Stimulated activated CD4-positive, alpha-beta T cell treated with anti-CD3 and anti-CD28 coated beads, Interleukin-4, amount 100 ng/mL, for 1 hour (primary cell): ENCODE measurements at regions not wholly inside any gene's neighbourhood (a gene's known extent, or its start where the extent isn't known, plus 50 kb on each side); places are given as distances from the start of the nearest gene placed in this dataset.
A peak's percentile ranks its signal among the peaks of the same experiment; 100 is the strongest.

Experiments used
- DNase-seq: peaks from one replicate; pipeline ENCODE4 v3.0.0-alpha.2; 2020

GRCh38 chr1:235025422-235025984, 103.1 kb downstream of the TOMM20 start:
- DNase-seq, result no peak

- no peak for DNase-seq
Measured at GRCh38 chr1:235024711-235025421, 103.8 kb downstream of the TOMM20 start.

DNA sequence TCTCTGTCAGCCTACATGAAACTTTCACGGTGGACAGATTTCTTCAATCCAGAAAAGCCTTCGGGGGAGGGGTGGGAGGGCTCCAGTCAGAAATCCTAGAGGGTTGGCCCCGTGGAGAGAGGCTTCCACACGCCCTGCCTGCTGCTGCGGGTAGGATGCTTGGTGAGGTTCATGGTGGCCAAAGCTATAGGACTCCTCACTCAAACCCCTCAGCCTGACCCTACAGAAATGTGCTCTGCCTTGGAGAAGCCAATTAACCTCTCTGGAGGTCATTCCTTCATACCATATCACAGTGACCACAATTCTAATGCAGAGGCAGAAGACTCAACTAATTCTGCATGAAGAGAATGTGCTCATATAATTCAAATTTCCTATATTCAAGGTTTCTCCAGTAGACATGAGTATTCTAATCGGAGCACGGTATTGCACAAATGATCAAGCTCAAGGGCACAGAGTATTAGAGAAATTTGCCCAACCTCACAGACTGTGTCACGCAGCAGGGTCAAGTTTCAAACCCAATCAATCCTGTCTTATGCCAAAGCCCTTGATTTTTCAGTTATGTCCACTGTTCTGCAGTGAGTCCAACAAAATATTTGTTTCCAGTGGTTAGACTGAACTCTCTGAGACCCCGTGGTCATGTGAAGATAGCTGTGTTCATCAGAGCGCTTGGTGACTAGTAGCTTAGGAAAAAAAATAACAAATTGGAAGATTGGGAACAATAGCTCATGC, 104.8 kb downstream of the TOMM20 start:
- no peak for DNase-seq

DNA sequence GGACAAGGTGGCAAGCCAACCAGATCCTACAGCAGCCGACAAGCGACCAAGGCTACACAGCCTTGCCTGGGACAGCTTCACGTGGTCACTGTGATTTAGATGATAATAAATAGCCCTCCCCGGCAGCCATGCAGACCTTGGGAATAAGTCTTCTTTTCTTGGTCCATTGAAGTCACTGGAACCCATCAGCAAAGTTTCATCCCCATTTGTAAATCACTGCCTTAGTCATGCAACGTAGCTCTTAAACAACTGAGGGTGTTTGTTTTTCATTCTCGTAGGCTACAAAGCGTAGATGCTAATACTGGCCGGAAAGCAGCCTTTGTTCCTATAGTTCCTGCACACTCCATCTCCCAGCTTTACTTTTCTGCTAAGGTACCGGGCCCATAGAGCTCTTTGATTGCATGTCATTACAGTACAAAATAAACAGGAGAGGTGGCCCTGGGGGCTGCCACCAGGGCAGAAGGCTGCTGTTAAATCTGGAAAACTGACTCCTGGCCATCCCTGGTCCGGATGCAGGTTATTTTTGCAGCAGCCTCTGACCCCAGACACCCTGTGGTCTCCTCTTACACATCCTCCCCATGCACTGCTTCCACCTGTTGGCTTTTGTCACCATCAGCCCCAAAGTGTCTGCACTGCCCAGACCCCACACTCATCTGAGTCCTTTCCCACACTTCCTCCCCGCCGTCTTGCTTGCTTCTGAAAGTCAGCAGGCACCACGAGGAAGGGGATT, 105.5 kb downstream of the TOMM20 start:
- DNase-seq, result no peak

DNA sequence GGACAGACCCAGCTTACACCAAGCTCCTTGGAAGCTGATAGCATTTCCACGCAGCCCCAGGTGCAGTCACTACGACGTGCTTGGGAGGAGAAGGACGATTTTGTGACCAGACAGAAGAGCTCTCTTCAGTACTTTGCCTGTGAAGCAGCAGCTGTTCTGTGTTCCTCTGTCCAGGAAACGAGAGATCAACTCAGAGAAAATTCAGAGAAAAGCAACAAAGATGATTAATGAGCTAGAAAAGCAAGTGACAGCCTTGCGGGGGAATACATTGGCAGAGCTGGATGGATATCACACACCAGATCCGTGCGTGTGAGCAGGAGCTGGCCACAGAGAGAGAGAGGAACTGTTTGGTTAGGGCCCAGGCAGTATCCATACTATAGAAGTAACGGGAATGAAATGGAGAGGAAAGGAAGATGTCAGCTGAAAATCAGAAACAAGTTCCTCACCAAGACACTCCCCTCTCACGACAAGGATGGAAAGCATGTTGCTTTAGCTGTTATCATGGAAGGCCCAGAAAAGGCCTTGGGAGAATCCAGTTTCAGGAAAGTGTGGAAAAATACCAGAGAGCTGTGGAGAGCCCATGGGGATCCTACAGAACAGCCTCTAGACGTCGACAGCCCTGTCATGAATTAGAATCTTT, 106.2 kb downstream of the TOMM20 start:
- no peak for DNase-seq

DNA sequence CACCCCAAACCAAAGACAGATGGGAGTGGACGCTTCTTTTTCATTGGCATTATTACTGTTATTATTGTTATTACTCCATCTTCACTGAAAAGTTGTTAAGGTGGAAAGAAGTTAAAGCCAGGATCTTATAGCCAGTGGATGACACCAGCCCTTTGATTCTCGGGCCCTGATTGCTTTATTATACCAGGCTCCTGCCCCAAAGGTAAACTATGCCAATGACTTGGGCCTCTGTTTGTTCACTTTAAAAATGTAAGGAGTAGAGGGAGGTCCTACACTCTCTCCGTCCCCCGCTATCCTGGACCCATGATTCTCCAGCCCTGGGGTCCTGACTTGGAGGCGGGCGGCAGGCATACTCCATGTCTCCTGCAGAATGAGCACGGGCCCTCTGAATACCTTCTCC, 106.8 kb downstream of the TOMM20 start:
- DNase-seq, result no peak

DNA sequence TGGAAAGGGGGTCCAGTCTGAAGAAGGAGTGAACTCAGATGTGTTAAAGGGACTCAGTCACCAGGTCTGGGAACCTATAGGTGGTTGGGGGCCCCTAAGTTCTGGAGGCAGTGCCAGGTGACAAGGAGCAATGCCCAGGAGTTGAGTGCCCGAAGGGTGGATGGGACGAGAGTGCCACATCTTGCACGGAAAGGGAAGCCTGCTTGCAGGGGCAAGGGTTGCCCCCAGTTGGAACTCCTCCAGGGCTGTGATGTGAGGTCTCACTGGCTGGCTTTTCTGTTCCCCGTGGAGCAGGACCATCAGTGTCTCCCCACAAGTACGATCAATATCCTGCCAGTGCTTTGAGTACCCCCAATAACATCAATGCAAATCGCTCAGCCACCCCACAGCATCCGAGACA, 107.3 kb downstream of the TOMM20 start:
- no peak for DNase-seq

- no peak for DNase-seq
Measured at GRCh38 chr1:235019961-235020360, 108.7 kb downstream of the TOMM20 start.

DNA sequence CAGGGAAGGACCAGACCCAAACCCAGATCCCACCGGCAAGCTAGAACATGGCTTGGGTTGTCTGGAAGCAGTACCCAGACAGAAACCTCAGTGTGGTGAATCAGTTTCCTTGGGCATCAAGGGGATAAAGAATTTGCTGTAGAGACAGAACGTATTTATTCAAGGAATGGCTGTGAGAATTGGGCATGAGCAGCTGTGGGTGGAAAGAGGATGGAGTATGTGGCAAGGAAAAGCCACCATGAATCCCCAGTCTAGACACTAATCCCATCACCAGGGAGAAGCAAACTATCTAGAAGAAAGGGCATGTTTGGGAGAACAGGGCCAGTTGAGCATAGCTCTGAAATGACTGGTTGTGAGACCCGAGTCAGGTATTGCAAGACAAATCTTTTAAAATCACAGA, 109.2 kb downstream of the TOMM20 start:
- no peak for DNase-seq

- DNase-seq, result peak; percentile 45
Measured at GRCh38 chr1:235018720-235019444, 109.8 kb downstream of the TOMM20 start.

GRCh38 chr1:235018161-235018560, 110.5 kb downstream of the TOMM20 start:
- DNase-seq, result no peak

GRCh38 chr1:235017719-235018118, 110.9 kb downstream of the TOMM20 start:
- DNase-seq, result no peak

- no peak for DNase-seq
Measured at GRCh38 chr1:235017191-235017590, 111.4 kb downstream of the TOMM20 start.

- peak; percentile 35 for DNase-seq
Measured at GRCh38 chr1:235015291-235015985, 113.2 kb downstream of the TOMM20 start.

- DNase-seq, result no peak
Measured at GRCh38 chr1:235014756-235015155, 113.9 kb downstream of the TOMM20 start.

DNA sequence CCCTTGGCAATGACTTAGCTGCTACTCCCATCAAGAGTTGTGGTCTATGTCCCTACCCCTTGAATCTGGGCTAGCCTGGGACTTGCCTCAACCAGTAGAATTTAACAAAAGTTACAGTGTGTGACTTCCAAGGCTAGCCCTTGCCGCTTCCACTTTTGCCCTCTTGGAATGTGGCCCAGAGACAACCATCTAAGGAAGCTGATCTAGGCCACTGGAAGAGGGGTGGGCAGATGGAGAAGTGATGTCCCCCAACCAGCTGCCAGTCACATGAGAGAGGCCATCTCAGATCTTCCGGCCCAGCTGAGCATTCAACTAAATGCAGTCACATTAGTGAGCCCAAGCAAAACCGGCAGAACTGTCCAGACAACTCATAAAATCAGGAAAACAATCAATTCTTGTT, 115.1 kb downstream of the TOMM20 start:
- DNase-seq, result no peak

GRCh38 chr1:235012436-235013210, 116.0 kb downstream of the TOMM20 start:
- DNase-seq, result no peak

GRCh38 chr1:235011599-235012435, 116.8 kb downstream of the TOMM20 start:
- peak; percentile 89 for DNase-seq

- DNase-seq, result peak; percentile 72
Measured at GRCh38 chr1:235011064-235011598, 117.5 kb downstream of the TOMM20 start.
